Activated naive CD8-positive, alpha-beta T cell (primary cell): ENCODE measurements at regions not wholly inside any gene's neighbourhood (a gene's known extent, or its start where the extent isn't known, plus 50 kb on each side); places are given as distances from the start of the nearest gene placed in this dataset.

Experiments
- H3K27ac Mint-ChIP-seq: one replicate; pipeline ENCODE4 v1.8.0; 2021; ENCODE audit warnings: mixed read lengths
- H3K27me3 Mint-ChIP-seq: one replicate; pipeline ENCODE4 v1.8.0; 2021; ENCODE audit warnings: mixed read lengths
- H3K36me3 Mint-ChIP-seq: one replicate; pipeline ENCODE4 v1.8.0; 2021; ENCODE audit warnings: mixed read lengths
- H3K4me1 Mint-ChIP-seq: one replicate; pipeline ENCODE4 v1.8.0; 2021; ENCODE audit warnings: low read depth, mixed read lengths
- H3K4me3 Mint-ChIP-seq: one replicate; pipeline ENCODE4 v1.8.0; 2021; ENCODE audit warnings: mild to moderate bottlenecking, mixed read lengths
- H3K9me3 Mint-ChIP-seq: one replicate; pipeline ENCODE4 v1.8.0; 2021; ENCODE audit warnings: low read depth, mixed read lengths

DNA sequence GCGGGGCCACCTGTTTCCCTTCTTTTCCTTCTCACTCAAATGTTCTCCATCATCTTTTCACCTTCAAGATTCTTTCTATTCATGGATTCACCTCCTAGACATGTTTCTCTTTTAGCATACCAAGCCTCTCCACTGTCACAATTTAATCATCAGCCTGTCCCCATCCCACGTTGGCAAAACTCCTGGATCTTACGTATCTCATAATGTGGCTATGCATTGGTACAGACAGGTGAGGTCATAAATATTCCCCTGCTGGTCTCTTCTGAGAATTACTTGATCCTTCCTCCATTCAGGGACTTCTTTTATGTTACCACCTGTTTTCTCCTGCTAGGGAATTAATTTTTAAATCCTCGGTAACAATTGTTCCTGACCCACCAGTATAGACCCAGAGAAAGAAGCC lies 262.6 kb upstream of the NEBL start:
- Mint-ChIP-seq H3K27me3 (no peaks in the 10 kb centered on the region), H3K27ac (no peak overlapping the region), H3K9me3 (no peaks in the 10 kb centered on the region), H3K36me3 (no peaks in the 10 kb centered on the region), H3K4me3 (no peak overlapping the region), H3K4me1 (no peaks in the 10 kb centered on the region)

DNA sequence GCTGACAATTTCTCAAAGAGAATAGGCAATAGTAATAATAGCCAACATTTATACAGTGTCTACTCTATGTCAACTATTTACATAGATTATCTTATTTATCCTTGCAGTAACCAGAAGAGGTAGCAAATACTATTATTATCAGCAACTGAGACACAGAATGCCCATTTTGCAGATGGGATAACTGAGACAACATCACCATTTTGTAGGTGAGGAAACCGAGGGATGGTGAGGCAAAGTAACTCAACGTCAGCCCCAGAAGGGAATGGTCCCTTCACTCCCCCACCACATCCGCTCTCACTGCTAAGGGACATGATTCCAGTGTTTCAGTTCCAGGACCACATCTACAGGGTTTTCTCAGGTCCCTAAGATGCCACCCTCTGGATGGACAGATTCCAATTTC lies 261.2 kb upstream of the NEBL start:
- Mint-ChIP-seq H3K36me3 (no peaks in the 10 kb centered on the region), H3K4me3 (no peak overlapping the region), H3K27ac (no peak overlapping the region), H3K27me3 (no peaks in the 10 kb centered on the region), H3K4me1 (no peaks in the 10 kb centered on the region), H3K9me3 (no peaks in the 10 kb centered on the region)

DNA sequence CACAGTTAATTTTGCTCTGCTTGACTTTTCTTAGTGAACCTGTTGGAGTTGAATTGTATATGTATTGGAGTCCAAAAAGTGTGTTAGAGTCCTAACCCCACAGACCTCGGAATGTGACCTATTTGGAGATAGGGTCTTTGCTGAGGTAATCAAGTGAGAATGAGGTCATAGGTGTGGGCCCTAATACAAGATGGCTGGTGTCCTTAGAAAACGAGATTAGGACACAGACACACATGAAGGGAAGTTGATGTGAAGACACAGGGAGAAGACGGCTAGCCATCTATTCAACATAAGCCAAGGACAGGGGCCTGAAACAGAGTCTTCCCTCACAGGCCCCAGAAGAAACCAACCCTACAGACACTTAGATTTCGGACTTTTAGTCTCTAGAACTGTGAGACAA lies 260.6 kb upstream of the NEBL start:
- H3K4me1 Mint-ChIP-seq, result no peaks in the 10 kb centered on the region
- no peaks in the 10 kb centered on the region for H3K27me3 Mint-ChIP-seq
- no peak overlapping the region for H3K4me3 Mint-ChIP-seq
- H3K9me3 Mint-ChIP-seq, result no peaks in the 10 kb centered on the region
- H3K36me3 Mint-ChIP-seq, result no peaks in the 10 kb centered on the region
- H3K27ac Mint-ChIP-seq, result no peak overlapping the region

DNA sequence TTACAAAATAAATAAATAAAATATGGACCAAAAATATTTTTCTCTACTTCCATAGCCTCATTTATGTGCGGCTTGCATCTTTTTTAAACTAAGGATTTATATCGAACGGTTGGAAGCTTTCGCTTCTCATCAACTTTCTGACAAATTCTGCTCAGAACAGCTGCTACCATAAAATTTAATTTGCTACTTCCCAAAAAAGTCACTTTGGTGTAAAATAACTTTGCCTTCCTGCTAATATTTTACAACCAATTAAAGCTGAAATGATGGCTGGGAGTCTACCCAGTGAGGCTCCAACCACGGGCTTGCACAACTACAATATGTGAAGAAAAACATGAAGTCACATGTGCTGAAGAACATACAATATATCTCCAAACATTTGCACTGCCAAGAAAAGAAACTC lies 253.1 kb upstream of the NEBL start:
- Mint-ChIP-seq H3K36me3 (no peaks in the 10 kb centered on the region), H3K4me3 (no peak overlapping the region), H3K4me1 (no peaks in the 10 kb centered on the region), H3K27ac (no peak overlapping the region), H3K27me3 (no peaks in the 10 kb centered on the region), H3K9me3 (no peaks in the 10 kb centered on the region)

DNA sequence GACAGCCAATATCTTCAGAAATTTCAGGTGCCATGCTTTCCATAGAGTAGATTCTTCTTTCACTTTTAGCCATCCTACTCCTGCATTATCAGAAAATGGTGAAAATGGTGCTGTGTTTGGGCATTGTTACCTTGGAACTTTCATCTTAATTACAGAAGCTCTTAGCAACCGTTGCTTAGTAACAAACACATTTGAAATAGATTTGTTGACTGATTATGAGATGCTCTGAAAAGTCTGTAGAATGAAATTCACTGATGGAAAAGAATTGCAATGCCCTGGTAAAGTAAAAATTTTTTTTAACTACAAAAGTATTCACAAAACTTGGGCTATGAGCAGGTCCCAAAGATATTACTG lies 249.3 kb upstream of the NEBL start:
- Mint-ChIP-seq H3K36me3 (no peaks in the 10 kb centered on the region), H3K4me3 (no peak overlapping the region), H3K9me3 (no peaks in the 10 kb centered on the region), H3K4me1 (no peaks in the 10 kb centered on the region), H3K27ac (no peak overlapping the region), H3K27me3 (no peaks in the 10 kb centered on the region)

DNA sequence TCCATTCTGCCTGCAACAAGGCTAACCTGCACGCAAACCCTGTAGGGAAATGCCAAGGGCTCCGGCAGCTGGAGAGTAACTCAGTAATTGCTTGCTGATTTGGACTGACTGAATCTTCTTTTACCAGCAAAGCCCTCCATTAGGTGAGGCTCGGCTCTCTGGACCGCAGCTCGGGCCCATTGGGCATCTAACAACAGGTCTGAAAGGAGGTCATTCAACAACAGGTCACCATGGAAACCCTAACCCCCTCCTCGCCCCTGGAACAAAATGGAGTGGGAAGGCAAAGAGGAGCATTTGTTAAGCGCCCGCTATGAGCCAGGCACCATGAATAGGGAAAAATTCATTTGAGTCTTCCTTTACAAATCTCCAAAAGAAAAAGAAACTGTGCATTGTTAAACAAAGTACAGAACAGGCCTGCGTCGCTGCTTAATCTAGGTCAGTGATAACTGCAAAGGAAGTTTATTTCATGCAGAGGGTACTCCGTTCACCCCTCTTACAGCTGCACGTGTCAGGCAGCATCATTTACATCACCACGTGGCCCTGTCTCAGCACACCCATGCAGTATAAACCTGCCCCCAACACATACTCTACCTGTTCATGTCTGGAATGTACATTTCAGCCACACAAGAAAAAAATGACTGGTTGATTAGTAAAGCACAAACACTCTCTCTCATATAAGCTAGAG lies 248.8 kb upstream of the NEBL start:
- no peak overlapping the region for H3K4me3 Mint-ChIP-seq
- no peaks in the 10 kb centered on the region for H3K27me3 Mint-ChIP-seq
- no peak overlapping the region for H3K27ac Mint-ChIP-seq
- no peaks in the 10 kb centered on the region for H3K4me1 Mint-ChIP-seq
- no peaks in the 10 kb centered on the region for H3K9me3 Mint-ChIP-seq
- no peaks in the 10 kb centered on the region for H3K36me3 Mint-ChIP-seq

DNA sequence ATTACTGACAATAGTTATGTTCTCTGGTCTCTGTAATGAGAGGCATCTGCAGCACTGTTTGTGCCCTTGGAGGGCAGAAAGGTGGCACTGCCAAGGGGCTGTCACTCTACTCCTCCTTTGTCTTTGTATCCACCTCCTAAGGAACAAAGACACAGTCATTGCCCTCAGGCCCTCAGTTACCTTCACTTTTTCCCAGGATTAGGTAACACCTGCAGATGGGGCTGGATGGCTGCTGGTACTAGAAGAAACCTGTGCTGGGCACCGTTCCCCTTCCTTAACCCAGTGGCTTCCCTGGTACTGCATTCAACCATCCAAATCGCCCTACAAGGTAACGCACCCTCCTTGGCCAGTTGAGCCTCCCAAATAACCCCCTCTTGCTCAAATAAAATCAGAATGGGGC lies 246.9 kb upstream of the NEBL start:
- Mint-ChIP-seq H3K4me1 (no peaks in the 10 kb centered on the region), H3K4me3 (no peak overlapping the region), H3K9me3 (no peaks in the 10 kb centered on the region), H3K27ac (no peak overlapping the region), H3K27me3 (no peaks in the 10 kb centered on the region), H3K36me3 (no peaks in the 10 kb centered on the region)

DNA sequence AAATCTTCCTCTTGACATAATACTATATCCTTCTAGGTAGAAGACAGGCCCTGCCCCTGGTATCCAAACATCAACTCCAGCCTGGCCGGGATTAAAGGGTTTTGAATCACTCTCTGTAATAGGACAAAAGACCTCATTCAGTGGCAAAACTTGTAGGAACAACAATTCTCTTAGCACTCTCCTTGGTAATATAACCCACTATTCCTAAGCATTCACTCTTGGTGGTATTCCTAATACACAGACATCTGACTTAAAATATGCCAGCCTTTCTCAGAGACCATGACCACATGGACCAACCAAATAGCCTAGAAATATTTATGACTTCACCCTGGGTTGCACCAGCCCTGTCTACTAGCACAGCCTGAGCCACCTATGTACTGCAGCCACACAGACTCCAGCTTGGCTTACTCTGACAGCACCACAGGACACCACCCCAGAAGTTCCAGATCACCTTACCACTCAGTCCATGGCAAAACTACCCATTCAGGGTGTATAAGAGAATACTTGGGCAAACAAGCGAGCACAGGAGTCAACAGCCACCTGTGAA lies 244.9 kb upstream of the NEBL start:
- H3K36me3 Mint-ChIP-seq, result no peaks in the 10 kb centered on the region
- no peaks in the 10 kb centered on the region for H3K9me3 Mint-ChIP-seq
- H3K27ac Mint-ChIP-seq, result no peak overlapping the region
- no peaks in the 10 kb centered on the region for H3K4me1 Mint-ChIP-seq
- H3K4me3 Mint-ChIP-seq, result no peak overlapping the region
- H3K27me3 Mint-ChIP-seq, result no peaks in the 10 kb centered on the region

DNA sequence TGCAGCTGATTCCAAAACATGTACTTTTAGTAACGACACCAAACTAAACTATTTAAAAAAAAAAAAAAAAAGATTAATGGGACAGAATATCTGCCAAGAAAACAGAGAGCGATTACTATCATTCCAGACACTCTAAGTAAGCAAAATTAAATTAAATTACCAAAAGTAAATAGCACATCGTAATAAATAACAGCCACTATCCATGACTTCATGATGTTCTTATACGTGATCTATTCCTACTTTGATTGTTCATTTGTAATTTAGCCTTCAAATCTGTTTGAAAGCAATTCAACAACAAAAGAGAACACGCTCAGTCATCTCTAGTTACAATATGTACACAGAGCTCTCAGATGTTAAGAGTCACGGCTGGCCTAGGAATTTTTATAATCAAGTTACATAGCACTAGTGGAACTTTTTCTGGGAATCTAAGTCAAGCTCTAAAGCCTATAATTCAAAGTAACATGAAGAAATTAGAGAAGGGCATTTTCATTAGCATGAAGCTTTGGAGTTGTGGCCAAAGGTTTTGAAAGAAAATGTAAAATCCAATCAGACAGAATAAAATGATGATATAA lies 241.7 kb upstream of the NEBL start:
- Mint-ChIP-seq H3K4me1 (no peaks in the 10 kb centered on the region), H3K36me3 (no peaks in the 10 kb centered on the region), H3K27ac (no peak overlapping the region), H3K27me3 (no peaks in the 10 kb centered on the region), H3K9me3 (no peaks in the 10 kb centered on the region), H3K4me3 (no peak overlapping the region)

DNA sequence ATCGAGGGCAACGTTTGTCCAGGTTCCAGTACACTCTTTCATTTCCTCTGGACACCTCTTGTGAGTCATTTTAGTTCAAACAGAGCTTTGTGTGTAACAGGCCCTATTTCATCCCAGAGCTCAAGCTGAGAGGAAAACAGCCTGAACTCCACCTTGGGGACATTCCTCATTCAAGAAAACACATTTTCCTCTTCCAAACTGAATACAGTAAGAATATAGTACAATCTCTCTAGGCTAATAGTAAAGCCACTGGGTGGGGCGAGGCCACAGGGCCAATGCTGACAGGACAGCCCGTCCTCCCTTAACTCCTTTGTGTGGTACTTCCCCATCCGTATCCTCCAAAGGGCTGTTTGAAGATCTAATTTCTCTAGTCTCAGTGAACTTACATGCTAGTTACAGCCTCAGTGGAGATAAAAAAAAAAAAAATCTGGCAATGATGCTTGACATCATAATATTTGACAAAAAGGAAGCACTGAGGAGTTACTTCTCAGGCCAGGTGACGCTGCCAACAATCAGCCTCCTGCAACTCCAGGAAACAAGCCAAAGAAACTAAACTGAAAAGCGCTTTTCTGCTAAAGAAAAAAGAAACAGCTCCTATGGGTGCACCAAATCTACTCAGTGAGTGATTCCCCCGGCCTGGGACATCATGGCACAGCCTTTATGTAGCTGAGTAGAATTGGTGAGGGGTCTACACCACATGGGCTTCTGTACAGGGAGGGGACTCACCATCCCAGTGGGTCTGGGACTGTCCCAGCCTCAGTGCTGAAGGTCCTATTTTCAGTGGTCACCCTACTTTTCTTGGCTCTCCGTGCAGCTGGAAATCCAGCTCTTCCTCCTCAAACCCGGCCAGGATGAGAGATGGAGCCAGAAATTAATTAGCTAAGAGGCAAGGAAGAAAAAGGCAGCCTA lies 238.2 kb upstream of the NEBL start:
- no peak overlapping the region for H3K4me3 Mint-ChIP-seq
- no peaks in the 10 kb centered on the region for H3K4me1 Mint-ChIP-seq
- no peaks in the 10 kb centered on the region for H3K36me3 Mint-ChIP-seq
- no peaks in the 10 kb centered on the region for H3K27me3 Mint-ChIP-seq
- no peak overlapping the region for H3K27ac Mint-ChIP-seq
- no peaks in the 10 kb centered on the region for H3K9me3 Mint-ChIP-seq

DNA sequence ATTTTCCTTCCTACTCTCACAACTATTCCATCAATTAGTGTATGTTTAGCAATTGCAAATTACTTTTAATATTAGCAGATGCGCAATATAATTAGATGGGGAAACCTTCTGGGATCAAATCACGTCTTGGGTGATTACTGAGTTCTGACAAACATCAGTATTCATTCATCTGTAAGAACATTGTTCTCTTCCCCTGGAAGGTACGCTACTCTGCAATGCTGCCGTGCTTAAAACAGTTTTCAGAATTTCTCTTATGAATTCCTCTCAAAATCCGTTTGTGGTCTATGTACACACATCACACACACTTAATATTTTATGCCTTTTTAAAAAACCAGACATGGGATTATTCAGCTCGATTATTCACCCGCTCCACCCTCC lies 237.5 kb upstream of the NEBL start:
- Mint-ChIP-seq H3K36me3 (no peaks in the 10 kb centered on the region), H3K9me3 (no peaks in the 10 kb centered on the region), H3K27ac (no peak overlapping the region), H3K4me3 (no peak overlapping the region), H3K27me3 (no peaks in the 10 kb centered on the region), H3K4me1 (no peaks in the 10 kb centered on the region)

DNA sequence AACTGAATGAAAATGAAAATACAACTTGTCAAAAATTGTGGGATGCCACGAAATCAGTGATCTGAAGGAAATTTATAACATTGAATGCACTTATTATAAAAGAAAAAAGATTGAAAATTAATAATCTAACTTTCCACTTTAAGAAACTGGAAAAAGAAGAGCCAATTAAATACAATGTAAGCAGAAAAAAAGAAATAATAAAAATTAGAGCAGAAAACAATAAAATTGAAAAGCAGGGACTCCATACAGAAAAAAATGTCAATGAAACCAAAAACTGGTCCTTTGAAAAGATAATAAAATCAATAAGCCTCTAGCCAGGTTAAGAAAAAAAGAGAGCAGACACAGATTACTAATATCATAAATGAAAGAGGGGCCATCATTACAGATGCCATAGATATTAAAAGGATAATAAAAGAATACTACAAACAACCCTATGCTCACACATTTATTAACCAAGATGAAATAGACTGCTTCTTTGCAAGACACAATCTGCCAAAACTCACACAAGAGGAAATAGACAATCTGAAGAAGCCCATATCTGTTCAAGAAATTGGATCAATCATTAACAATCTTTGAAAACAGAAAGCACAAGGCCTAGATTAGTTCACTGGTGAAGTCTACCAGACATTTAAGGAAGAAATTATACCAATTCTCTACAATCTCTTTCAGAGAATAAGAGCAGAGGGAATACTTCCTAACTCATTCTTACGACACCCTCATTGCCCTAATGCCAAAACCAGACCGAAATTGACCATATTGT lies 233.8 kb upstream of the NEBL start:
- Mint-ChIP-seq H3K9me3 (no peaks in the 10 kb centered on the region), H3K4me1 (no peaks in the 10 kb centered on the region)

DNA sequence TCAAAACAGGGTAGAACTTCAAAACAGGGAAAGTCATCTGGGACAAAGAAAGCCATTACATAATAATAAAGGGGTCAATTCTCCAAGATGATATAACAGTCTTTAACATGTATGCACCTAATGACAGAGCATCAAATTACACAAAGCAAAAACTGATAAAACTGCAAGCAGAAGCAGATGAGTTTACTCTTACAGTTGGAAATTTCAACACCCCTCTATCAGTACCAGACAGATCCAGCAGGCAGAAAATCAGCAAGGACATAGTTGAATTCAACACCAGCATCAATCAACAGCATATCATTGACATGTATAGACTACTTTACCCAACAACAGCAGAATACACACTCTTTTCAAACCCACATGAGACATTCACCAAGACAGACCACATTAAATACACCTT lies 233.0 kb upstream of the NEBL start:
- Mint-ChIP-seq H3K9me3 (no peaks in the 10 kb centered on the region), H3K4me1 (no peaks in the 10 kb centered on the region), H3K4me3 (no peak overlapping the region), H3K27me3 (no peaks in the 10 kb centered on the region), H3K27ac (no peak overlapping the region), H3K36me3 (no peaks in the 10 kb centered on the region)

More for the DNA sequence above, 233.8 kb upstream of the NEBL start:
- H3K36me3 Mint-ChIP-seq, result no peaks in the 10 kb centered on the region
- no peak overlapping the region for H3K4me3 Mint-ChIP-seq
- no peak overlapping the region for H3K27ac Mint-ChIP-seq
- no peaks in the 10 kb centered on the region for H3K27me3 Mint-ChIP-seq

DNA sequence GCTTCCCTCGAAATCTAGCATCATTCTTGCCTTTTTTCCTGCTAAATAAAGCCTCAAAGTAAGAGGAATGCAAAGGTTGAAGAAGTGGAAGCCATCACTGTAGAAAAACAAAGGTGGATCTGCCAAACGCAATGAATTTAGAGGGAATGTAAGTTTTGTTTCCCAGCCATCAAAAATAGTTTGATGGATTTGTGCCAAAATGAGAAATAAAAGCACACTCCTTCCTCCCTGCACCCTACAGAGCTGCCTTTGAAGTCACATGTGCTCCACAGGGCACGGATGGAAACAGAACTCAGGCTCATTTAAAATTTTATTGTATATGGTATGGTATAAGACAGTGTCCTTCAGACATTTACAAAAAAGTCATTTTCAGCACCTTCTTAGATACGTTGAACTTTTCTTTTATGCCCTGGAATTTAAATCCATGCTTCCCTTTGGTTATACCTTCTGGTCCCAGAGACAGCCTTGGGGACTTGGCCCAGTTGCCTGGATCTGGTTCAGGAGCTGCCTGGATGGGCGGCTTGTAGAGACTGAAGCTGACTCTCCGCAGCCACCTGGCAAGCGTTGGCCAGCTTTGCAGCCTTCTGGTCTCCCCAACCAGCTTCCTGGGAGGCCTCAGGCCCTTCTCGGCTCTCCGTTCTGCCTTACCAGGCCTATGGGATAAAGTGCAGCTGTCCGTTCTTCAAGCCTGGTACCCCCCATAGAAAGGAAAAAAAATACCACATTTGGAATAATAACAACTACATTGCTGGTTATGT lies 228.5 kb upstream of the NEBL start:
- H3K4me1 Mint-ChIP-seq, result no peaks in the 10 kb centered on the region
- H3K9me3 Mint-ChIP-seq, result no peaks in the 10 kb centered on the region
- H3K27me3 Mint-ChIP-seq, result peaks cover 5% of the 10 kb centered on the region
- H3K36me3 Mint-ChIP-seq, result no peaks in the 10 kb centered on the region
- no peak overlapping the region for H3K4me3 Mint-ChIP-seq
- no peak overlapping the region for H3K27ac Mint-ChIP-seq
